Stimulated activated CD8-positive, alpha-beta memory T cell treated with anti-CD3 and anti-CD28 coated beads, Interleukin-12 subunit alpha, Interleukin-12 subunit beta, amount 100 ng/mL, for 24 hours (primary cell): ENCODE measurements at regions not wholly inside any gene's neighbourhood (a gene's known extent, or its start where the extent isn't known, plus 50 kb on each side); places are given as distances from the start of the nearest gene placed in this dataset.
"Not testable (repeated sequence)": the region's sequence is repeated elsewhere in the genome, so short reads cannot be mapped to it uniquely, and the experiment has no call there.

Experiments
- DNase-seq: peaks from one replicate; pipeline ENCODE4 v3.0.0-alpha.2; 2020; ENCODE audit errors: extremely low read depth

DNA sequence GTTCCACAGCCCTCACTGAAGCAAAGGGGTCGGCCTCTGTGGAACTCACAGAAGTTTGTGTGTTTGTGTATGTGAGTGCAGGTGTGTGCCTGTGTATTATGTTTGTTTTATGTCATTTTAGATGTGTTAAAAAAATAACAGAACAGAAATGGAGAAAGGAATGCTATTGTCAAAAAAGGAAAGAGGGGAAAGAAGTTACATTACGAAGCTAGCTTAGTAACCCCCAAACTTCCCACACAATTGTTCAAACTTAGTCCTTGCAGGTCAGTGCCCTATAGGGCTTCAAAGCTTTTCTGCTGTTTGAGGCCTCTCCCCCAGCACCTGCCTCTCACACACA is 1505.6 kb upstream of the SLC10A2 start:
- no peak for DNase-seq

- DNase-seq = no peak
Measured at GRCh38 chr13:104571161-104571892, 1505.1 kb upstream of the SLC10A2 start.

DNA sequence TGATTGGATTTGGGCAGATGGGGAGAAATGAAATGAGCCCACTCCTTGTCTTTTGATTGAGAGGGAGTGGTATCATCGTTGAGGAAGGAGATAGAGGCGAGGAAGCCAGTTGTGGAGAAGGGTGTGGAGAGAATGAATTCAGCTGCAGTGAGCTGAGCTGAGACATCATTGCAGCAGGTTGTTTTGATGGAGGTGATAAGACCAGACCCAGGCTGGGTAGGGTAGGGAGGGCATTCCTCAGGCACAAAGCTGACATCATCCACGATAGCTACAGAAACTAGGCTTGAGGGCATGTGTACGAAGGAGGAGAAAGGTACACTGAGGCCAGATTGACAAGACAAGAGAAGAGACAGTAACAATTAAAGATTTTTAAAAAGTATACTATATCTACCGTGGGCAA is 1500.9 kb upstream of the SLC10A2 start:
- no peak for DNase-seq

GRCh38 chr13:104565888-104566287 is 1499.7 kb upstream of the SLC10A2 start:
- no peak for DNase-seq

- DNase-seq = no peak
Measured at GRCh38 chr13:104553896-104554295, 1487.7 kb upstream of the SLC10A2 start.

DNA sequence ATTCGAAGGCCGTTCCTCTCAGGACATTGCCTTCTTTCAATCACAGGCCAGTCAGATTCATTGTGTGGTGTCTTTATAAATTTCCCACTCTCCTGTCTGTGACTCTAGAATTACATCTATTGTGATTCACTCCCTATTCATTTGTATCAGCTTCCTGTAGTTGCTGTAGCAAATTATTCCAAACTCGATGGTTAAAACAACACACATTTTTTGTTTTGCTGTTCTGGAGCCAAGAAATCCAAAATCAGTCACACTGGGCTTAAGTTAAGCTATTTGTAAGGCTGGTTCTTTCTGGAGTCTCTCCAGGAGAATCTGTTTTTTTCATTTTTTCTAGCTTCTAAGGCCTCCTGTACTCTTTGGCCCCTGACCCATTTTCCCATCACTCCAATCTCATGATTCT is 1487.0 kb upstream of the SLC10A2 start:
- no peak for DNase-seq

DNA sequence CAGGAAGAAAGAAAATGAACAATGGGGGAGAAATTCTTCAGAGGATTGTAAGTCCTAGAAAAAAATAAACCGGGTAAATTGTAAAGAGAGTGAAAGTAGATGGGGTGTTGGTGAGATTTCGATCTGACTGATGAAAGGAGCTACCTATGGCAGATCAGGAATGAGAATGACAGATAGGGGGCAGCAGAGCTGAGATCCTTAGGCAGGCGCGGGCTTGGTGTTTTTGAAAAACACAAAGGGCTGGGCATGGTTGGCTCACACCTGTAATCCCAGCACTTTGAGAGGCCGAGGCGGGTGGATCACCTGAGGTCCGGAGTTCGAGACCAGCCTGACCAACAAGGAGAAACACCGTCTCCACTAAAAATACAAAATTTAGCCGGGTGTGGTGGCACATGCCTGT is 1468.6 kb upstream of the SLC10A2 start:
- no peak for DNase-seq

GRCh38 chr13:104532132-104532531 is 1465.9 kb upstream of the SLC10A2 start:
- DNase-seq = no peak

- no peak for DNase-seq
Measured at GRCh38 chr13:104530741-104531140, 1464.5 kb upstream of the SLC10A2 start.

- no peak for DNase-seq
Measured at GRCh38 chr13:104526561-104526960, 1460.3 kb upstream of the SLC10A2 start.

GRCh38 chr13:104525467-104525866 is 1459.2 kb upstream of the SLC10A2 start:
- DNase-seq = no peak

- DNase-seq = no peak
Measured at GRCh38 chr13:104522235-104523072, 1456.2 kb upstream of the SLC10A2 start.

- DNase-seq = no peak
Measured at GRCh38 chr13:104510422-104510821, 1444.2 kb upstream of the SLC10A2 start.

- not testable (repeated sequence) for DNase-seq
Measured at GRCh38 chr13:104493502-104493901, 1427.3 kb upstream of the SLC10A2 start.

DNA sequence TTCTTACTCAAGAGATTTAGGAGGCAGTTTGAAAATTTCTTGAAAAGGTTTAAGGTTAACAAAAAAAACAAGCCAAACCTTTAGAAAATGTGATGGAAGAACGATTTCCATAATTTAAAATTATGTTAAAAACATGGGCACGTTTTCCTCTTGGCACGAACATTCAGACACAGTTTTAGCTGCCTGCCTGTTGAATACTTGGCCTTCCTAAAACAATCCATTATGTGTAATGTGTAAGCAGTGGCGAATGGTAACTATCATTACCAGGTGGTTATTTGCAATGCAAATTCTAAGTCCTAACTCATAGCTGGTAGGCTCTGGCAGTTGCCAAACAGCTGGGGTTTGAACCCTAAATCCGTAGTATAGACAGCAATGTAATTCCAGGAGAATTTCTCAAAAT is 1425.7 kb upstream of the SLC10A2 start:
- no peak for DNase-seq

GRCh38 chr13:104487006-104487405 is 1420.8 kb upstream of the SLC10A2 start:
- DNase-seq = no peak

DNA sequence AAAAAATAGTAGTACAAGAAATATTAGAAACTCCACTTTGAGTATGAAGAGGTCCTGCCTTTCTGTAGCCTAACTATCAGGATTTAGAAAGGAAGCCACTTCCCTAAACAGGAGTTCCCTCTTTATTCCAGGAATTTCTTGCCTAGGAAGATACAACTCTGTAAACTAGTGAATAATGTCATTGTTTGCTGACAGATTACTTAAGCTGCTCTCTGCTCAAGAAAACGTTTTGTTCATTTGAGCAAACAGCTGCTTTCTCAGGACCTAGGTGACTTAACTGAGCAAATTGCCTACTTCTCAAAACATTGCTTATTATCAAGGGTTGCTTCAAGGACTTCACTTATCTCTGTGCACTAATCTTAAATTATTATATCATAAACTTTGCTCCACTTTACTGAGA is 1419.4 kb upstream of the SLC10A2 start:
- DNase-seq = no peak

GRCh38 chr13:104483631-104484030 is 1417.4 kb upstream of the SLC10A2 start:
- no peak for DNase-seq

- no peak for DNase-seq
Measured at GRCh38 chr13:104477261-104477660, 1411.0 kb upstream of the SLC10A2 start.

DNA sequence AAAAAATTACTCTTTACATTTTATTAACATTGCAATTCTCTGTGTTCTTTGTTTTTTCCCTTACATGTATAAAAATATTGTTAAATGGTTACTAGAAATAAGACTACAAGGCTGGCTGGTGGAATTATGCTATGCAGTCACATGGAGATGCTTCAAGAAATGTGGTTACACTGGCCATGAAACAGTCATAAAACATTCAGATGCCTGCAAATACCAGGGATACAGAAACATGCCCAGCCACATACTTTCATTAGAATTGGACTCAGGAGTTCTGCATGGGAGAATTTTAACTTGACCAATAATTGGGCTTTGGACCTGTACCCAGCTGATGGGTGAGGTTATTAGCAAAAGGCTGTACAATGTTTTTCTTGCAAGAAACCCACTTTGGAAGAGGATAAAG is 1407.7 kb upstream of the SLC10A2 start:
- no peak for DNase-seq

GRCh38 chr13:104466016-104466415 is 1399.8 kb upstream of the SLC10A2 start:
- DNase-seq = no peak

GRCh38 chr13:104461049-104461448 is 1394.8 kb upstream of the SLC10A2 start:
- no peak for DNase-seq

DNA sequence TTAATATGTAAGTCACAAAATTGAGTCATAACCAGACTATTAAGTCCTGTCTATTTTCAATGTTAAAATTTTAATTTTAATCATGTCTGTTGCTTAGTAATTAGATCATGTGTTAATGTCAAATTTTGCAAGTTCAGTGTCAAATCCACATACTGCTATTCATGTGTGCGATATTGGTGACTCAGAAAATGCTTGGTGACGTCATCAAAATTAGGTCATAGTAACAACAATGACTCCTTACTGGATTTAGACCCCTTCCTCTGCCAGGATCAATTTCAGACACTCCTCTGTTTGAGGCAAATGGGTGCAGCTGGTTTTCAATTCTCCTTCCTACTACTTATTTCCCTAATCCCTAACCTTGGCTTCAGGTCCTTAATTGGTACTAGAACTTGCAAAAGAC is 1394.3 kb upstream of the SLC10A2 start:
- no peak for DNase-seq
